GM18498 (cell line): ENCODE measurements at regions not wholly inside any gene's neighbourhood (a gene's known extent, or its start where the extent isn't known, plus 50 kb on each side); places are given as distances from the start of the nearest gene placed in this dataset.

Experiments
- ATAC-seq: cut with Tn5 transposase; IDR thresholded peaks from one replicate; pipeline ENCODE4 v1.9.1; 2021; ENCODE audit warnings: mild to moderate bottlenecking, moderate library complexity; ENCODE audit not compliant: unreplicated experiment

- ATAC-seq: no peak
Observed at GRCh38 chr2:122447237-122447636, 691.8 kb downstream of the TSN start.

GRCh38 chr2:122451040-122451439, 695.6 kb downstream of the TSN start:
- ATAC-seq: peak; percentile 57

- no peak for ATAC-seq
Observed at GRCh38 chr2:122451697-122452096, 696.2 kb downstream of the TSN start.

GRCh38 chr2:122469147-122469546, 713.7 kb downstream of the TSN start:
- ATAC-seq: no peak

- no peak for ATAC-seq
Observed at GRCh38 chr2:122471753-122472152, 716.3 kb downstream of the TSN start.

- ATAC-seq: no peak
Observed at GRCh38 chr2:122478117-122478516, 722.7 kb downstream of the TSN start.

GRCh38 chr2:122478771-122479170, 723.3 kb downstream of the TSN start:
- ATAC-seq: no peak

- no peak for ATAC-seq
Observed at GRCh38 chr2:122480501-122481243, 725.2 kb downstream of the TSN start.

- no peak for ATAC-seq
Observed at GRCh38 chr2:122481244-122481622, 725.8 kb downstream of the TSN start.

- ATAC-seq: no peak
Observed at GRCh38 chr2:122481717-122482116, 726.3 kb downstream of the TSN start.

GRCh38 chr2:122486086-122486485, 730.6 kb downstream of the TSN start:
- no peak for ATAC-seq

- no peak for ATAC-seq
Observed at GRCh38 chr2:122486705-122487415, 731.4 kb downstream of the TSN start.

- ATAC-seq: no peak
Observed at GRCh38 chr2:122491011-122491410, 735.6 kb downstream of the TSN start.

GRCh38 chr2:122500316-122501105, 745.1 kb downstream of the TSN start:
- no peak for ATAC-seq

GRCh38 chr2:122506620-122507019, 751.2 kb downstream of the TSN start:
- ATAC-seq: no peak

- ATAC-seq: no peak
Observed at GRCh38 chr2:122507261-122507660, 751.8 kb downstream of the TSN start.

GRCh38 chr2:122512091-122512490, 756.6 kb downstream of the TSN start:
- ATAC-seq: no peak

- ATAC-seq: no peak
Observed at GRCh38 chr2:122514451-122514996, 759.1 kb downstream of the TSN start.

GRCh38 chr2:122515731-122516290, 760.4 kb downstream of the TSN start:
- no peak for ATAC-seq

GRCh38 chr2:122516775-122517174, 761.3 kb downstream of the TSN start:
- ATAC-seq: no peak

- no peak for ATAC-seq
Observed at GRCh38 chr2:122519366-122519765, 763.9 kb downstream of the TSN start.
